ENCODE measurements at regions not wholly inside any gene's neighbourhood (a gene's known extent, or its start where the extent isn't known, plus 50 kb on each side); places are given as distances from the start of the nearest gene placed in this dataset.

GRCh38 chr5:89005990-89006389 is 123.0 kb upstream of the MEF2C start:
- no peak for TF ChIP-seq CTCF (IDR thresholded peaks at IDR 0.05)
- TF ChIP-seq POLR2AphosphoS5 (IDR thresholded peaks at IDR 0.05), result no peak
- no peak for TF ChIP-seq EP300 (IDR thresholded peaks at IDR 0.05)
- no peak for TF ChIP-seq POLR2A (IDR thresholded peaks at IDR 0.05)
